Gastroesophageal sphincter (tissue), 3 donors: ENCODE measurements at regions not wholly inside any gene's neighbourhood (a gene's known extent, or its start where the extent isn't known, plus 50 kb on each side); places are given as distances from the start of the nearest gene placed in this dataset.

Source experiments
- CTCF ChIP-seq, 4 experiments: fragments of 200-600 bp in 2 of 4; fragments of 450-650 bp in 2 of 4; sonication (generic) in 1 of 4; IDR thresholded peaks; one replicate each; pipeline ENCODE4 v1.5.1; 2017 to 2019; ENCODE audit warnings: antibody characterized with exemption in 4 of 4, mild to moderate bottlenecking in 2 of 4, moderate library complexity in 2 of 4
- EP300 ChIP-seq: sonication (generic); formaldehyde crosslinking; IDR thresholded peaks from one replicate; pipeline ENCODE4 v1.6.1; 2017; ENCODE audit warnings: antibody characterized with exemption, mild to moderate bottlenecking
- POLR2A ChIP-seq, 2 donors: fragments of 450-650 bp; IDR thresholded peaks; one replicate each; pipeline ENCODE4 v1.6.1; 2017; ENCODE audit warnings: antibody characterized with exemption in 2 of 2, mild to moderate bottlenecking in 2 of 2, moderate library complexity in 1 of 2

- TF ChIP-seq POLR2A (IDR thresholded peaks at IDR 0.05) (no peak), CTCF (IDR thresholded peaks at IDR 0.05) (no peak), EP300 (no peak)
These were observed 341.2 kb downstream of the CAAP1 start for GRCh38 chr9:26551451-26551850.
